MM.1S (cell line): ENCODE measurements at regions not wholly inside any gene's neighbourhood (a gene's known extent, or its start where the extent isn't known, plus 50 kb on each side); places are given as distances from the start of the nearest gene placed in this dataset.

ENCODE experiments used
- EZH2 ChIP-seq: fragments of 300-600 bp; sonication (generic); optimal IDR thresholded peaks from 2 replicates; pipeline ENCODE3; 2017; ENCODE audit warnings: low read depth, mild to moderate bottlenecking, antibody characterized with exemption, low read length, mixed read lengths
- EZH2phosphoT487 ChIP-seq: fragments of 300-600 bp; sonication (generic); IDR thresholded peaks from 2 replicates; pipeline ENCODE4 v1.6.1; 2018; ENCODE audit warnings: antibody characterized with exemption, low read length
- TF ChIP-seq, protein P1 (sequence below): fragments of 300-600 bp; sonication (generic); IDR thresholded peaks from 2 replicates; pipeline ENCODE4 v1.5.1; 2016; ENCODE audit warnings: antibody characterized with exemption, low read length, mixed read lengths

GRCh38 chr2:223121283-223121682 is 69.3 kb downstream of the KCNE4 start:
- TF ChIP-seq, protein P1, sequence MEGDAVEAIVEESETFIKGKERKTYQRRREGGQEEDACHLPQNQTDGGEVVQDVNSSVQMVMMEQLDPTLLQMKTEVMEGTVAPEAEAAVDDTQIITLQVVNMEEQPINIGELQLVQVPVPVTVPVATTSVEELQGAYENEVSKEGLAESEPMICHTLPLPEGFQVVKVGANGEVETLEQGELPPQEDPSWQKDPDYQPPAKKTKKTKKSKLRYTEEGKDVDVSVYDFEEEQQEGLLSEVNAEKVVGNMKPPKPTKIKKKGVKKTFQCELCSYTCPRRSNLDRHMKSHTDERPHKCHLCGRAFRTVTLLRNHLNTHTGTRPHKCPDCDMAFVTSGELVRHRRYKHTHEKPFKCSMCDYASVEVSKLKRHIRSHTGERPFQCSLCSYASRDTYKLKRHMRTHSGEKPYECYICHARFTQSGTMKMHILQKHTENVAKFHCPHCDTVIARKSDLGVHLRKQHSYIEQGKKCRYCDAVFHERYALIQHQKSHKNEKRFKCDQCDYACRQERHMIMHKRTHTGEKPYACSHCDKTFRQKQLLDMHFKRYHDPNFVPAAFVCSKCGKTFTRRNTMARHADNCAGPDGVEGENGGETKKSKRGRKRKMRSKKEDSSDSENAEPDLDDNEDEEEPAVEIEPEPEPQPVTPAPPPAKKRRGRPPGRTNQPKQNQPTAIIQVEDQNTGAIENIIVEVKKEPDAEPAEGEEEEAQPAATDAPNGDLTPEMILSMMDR = no peak
- TF ChIP-seq EZH2 (no peak), EZH2phosphoT487 (no peak)
